ENCODE measurements at regions not wholly inside any gene's neighbourhood (a gene's known extent, or its start where the extent isn't known, plus 50 kb on each side); places are given as distances from the start of the nearest gene placed in this dataset.
"Not testable (repeated sequence)": the region's sequence is repeated elsewhere in the genome, so short reads cannot be mapped to it uniquely, and the experiment has no call there.

GRCh38 chr5:25448190-25448621, 803.4 kb upstream of the CDH10 start:
- ChIA-PET CTCF (no interaction called here), POLR2A (no interaction called here)
- Histone ChIP-seq H3K27me3 (ENCODE audit: control insufficient read depth, insufficient read depth, low read length) (no peaks in the 10 kb centered on the region), H3K9me3 (ENCODE audit: control insufficient read depth, insufficient read depth, low read length) (peaks cover 8% of the 10 kb centered on the region; the same call in 1 of the 2 replicates), H3K27ac (ENCODE audit: low read depth, low read length) (no peak overlapping the region), H3K4me3 (ENCODE audit: low read depth, low read length) (no peak overlapping the region)
- no peak for TF ChIP-seq CTCF (IDR thresholded peaks at IDR 0.05; ENCODE audit: low read depth, low read length)
- no peak for DNase-seq (ENCODE audit: low read depth, low spot score)

- CTCF ChIA-PET; POLR2A ChIA-PET; H3K9me3 ChIP-seq (ENCODE audit: control insufficient read depth, insufficient read depth, low read length); H3K27me3 ChIP-seq (ENCODE audit: control insufficient read depth, insufficient read depth, low read length); H3K27ac ChIP-seq (ENCODE audit: low read depth, low read length); DNase-seq (ENCODE audit: low read depth, low spot score); H3K4me3 ChIP-seq (ENCODE audit: low read depth, low read length): not testable (repeated sequence)
These were observed 801.3 kb upstream of the CDH10 start for GRCh38 chr5:25446061-25446420.

DNA sequence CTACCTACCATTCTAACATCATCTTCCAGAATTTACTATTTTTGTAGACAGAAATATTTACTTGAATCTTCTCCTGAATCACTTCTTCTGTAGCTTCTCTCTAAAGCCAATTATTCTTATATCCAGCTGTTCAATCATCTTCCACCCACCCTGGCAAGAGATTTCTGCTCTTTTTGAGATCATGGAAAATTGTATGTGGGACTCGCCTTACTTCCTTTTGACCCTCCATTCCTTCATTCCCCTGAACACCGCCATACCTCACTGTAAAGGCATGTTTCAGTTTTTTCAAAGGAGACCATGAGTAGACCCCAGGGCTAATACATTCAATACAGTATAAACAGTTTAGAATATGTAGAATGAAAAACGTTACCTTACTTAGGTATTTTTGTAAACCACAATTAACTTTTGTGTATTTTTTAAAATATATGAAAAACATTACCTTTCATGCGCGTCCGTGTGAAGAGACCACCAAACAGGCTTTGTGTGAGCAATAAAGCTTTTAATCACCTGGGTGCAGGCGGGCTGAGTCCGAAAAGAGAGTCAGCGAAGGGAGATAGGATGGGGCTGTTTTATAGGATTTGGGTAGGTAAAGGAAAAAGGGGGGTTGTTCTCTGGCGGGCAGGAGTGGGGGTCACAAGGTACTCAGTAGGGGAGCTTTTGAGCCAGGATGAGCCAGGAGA, 800.7 kb upstream of the CDH10 start:
- CTCF ChIA-PET; H3K27me3 ChIP-seq (ENCODE audit: control insufficient read depth, insufficient read depth, low read length); DNase-seq (ENCODE audit: low read depth, low spot score); H3K27ac ChIP-seq (ENCODE audit: low read depth, low read length); H3K9me3 ChIP-seq (ENCODE audit: control insufficient read depth, insufficient read depth, low read length); H3K4me3 ChIP-seq (ENCODE audit: low read depth, low read length); POLR2A ChIA-PET: not testable (repeated sequence)

DNA sequence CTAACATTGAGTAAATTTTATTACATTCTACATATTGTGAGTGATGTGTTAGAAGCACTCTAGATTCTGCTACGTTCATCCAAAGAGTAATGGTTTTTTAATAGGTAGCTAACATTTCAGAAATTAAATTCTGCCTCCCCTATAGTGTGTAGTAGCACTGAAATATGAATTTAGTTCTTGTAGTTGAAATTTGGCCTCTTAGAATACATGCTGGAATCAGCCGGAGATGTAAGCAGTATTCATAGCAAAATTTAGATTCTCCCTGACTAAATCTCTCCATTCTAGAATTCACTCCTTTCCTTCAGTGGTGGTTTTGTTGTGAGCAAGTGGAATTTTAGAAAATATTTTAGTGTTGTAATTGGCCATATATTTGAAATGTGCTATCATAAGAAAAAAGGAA, 799.9 kb upstream of the CDH10 start:
- no peak for DNase-seq (ENCODE audit: low read depth, low spot score)
- CTCF ChIA-PET, result no interaction called here
- Histone ChIP-seq H3K9me3 (ENCODE audit: control insufficient read depth, insufficient read depth, low read length) (peaks cover 8% of the 10 kb centered on the region; the same call in 1 of the 2 replicates), H3K4me3 (ENCODE audit: low read depth, low read length) (no peak overlapping the region), H3K27ac (ENCODE audit: low read depth, low read length) (no peak overlapping the region), H3K27me3 (ENCODE audit: control insufficient read depth, insufficient read depth, low read length) (no peaks in the 10 kb centered on the region)
- no peak for TF ChIP-seq CTCF (IDR thresholded peaks at IDR 0.05; ENCODE audit: low read depth, low read length)
- POLR2A ChIA-PET, result no interaction called here

GRCh38 chr5:25441810-25442209, 797.0 kb upstream of the CDH10 start:
- Histone ChIP-seq H3K27me3 (ENCODE audit: control insufficient read depth, insufficient read depth, low read length) (no peaks in the 10 kb centered on the region), H3K27ac (ENCODE audit: low read depth, low read length) (no peak overlapping the region), H3K9me3 (ENCODE audit: control insufficient read depth, insufficient read depth, low read length) (peaks cover 2% of the 10 kb centered on the region; the same call in 1 of the 2 replicates), H3K4me3 (ENCODE audit: low read depth, low read length) (no peak overlapping the region)
- no peak for DNase-seq (ENCODE audit: low read depth, low spot score)
- CTCF ChIA-PET, result no interaction called here
- no peak for TF ChIP-seq CTCF (IDR thresholded peaks at IDR 0.05; ENCODE audit: low read depth, low read length)
- POLR2A ChIA-PET, result no interaction called here

DNA sequence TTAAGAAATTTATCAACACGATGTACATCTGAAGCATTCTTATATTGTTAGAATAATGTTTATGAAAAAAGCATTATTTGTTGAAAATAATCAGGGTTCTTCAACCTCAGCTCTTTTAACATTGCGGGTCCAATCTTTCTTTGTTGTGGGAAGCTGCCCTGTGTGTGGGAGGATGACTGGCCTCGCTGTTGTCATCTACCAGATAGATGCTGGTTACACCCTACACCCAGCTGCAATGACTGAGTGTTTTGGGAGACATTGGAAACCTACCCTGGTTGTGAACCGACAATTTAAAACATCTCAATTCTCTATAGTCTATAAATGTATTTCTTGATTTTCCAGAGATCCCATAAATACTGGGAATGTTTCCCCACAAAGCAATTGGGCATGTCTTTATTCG, 794.2 kb upstream of the CDH10 start:
- ChIA-PET CTCF (no interaction called here), POLR2A (no interaction called here)
- Histone ChIP-seq H3K9me3 (ENCODE audit: control insufficient read depth, insufficient read depth, low read length) (peaks cover 2% of the 10 kb centered on the region), H3K27me3 (ENCODE audit: control insufficient read depth, insufficient read depth, low read length) (no peaks in the 10 kb centered on the region), H3K4me3 (ENCODE audit: low read depth, low read length) (no peak overlapping the region), H3K27ac (ENCODE audit: low read depth, low read length) (no peak overlapping the region)
- DNase-seq (ENCODE audit: low read depth, low spot score), result no peak
- TF ChIP-seq CTCF (IDR thresholded peaks at IDR 0.05; ENCODE audit: low read depth, low read length), result no peak

DNA sequence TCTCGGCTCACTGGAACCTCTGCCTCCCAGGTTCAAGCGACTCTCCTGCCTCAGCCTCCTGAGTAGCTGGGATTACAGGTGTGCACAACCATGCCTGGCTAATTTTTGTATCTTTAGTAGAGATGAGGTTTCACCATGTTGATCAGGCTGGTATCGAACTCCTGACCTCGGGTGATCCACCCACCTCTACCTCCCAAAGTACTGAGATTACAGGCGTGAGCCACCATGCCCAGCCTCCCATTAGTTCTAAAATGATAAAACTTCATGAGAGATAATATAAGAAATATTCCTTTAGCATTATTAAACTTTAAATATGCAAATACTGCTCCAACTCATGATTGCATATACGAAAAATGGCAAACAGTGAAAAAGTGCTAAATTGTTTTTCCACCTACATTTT, 793.6 kb upstream of the CDH10 start:
- H3K27me3 ChIP-seq (ENCODE audit: control insufficient read depth, insufficient read depth, low read length); POLR2A ChIA-PET; H3K4me3 ChIP-seq (ENCODE audit: low read depth, low read length); H3K27ac ChIP-seq (ENCODE audit: low read depth, low read length); H3K9me3 ChIP-seq (ENCODE audit: control insufficient read depth, insufficient read depth, low read length); CTCF ChIA-PET; DNase-seq (ENCODE audit: low read depth, low spot score): not testable (repeated sequence)

Data from AG04450 (cell line).